ENCODE measurements at regions not wholly inside any gene's neighbourhood (a gene's known extent, or its start where the extent isn't known, plus 50 kb on each side); places are given as distances from the start of the nearest gene placed in this dataset.

DNA sequence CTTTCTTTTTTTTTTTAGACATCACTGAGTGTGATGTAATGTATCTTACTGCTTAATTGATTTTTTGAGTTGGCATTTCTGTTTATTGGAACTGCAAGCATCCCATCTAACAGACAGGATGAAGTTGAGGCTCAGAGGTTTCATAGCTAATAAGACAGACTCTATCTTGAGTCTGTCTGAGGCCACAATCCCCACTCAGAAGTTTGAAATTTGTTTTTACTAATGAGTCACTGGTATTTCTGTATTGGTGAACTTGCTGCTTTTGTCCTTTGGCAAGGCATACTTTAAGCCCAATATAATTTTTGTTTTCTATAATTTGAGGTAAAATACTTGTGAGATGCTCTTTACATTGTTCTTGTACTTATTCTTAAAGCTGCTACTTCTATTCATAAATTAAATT is 491.2 kb downstream of the PSAT1 start:
- no peak for DNase-seq (ENCODE audit: low read depth in 2 of 2)

DNA sequence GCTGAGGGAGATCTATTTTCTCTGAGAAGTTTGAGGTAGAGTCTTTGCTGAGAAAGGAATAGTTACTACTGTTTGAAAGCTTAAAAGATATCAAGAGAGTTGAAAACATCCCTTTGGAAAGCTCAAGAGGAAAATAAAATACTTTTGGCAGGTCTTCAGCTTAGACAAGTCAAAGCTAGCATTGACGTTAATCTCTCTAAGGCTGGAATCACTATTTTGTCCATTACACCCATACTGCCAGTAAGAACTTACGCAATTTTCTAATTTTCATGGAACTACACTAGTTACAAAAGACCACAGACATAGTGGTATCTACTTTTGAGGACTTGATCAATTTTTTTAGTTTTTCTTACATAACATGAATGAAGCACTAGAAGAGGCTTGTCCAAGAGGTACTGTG is 494.9 kb downstream of the PSAT1 start:
- DNase-seq (ENCODE audit: low read depth in 2 of 2): no peak

DNA sequence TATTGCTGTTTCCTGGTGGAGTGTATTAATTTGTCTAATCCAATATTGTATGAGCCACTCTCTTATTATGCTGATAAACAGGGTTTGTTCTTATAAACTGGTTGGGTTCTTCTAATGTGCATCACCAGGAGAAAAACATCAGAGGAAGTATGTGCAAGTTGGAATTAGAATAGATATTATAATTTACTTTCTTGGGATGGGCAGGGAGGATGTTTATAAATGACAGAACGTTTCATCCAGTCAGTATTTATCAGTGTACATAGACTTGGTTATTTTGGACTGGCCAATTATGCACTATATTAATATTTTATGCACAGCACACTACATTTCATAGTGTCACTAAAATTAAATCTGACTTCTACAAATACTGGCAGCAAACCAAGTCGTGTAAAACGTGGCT is 495.8 kb downstream of the PSAT1 start:
- no peak for DNase-seq (ENCODE audit: low read depth in 2 of 2)

DNA sequence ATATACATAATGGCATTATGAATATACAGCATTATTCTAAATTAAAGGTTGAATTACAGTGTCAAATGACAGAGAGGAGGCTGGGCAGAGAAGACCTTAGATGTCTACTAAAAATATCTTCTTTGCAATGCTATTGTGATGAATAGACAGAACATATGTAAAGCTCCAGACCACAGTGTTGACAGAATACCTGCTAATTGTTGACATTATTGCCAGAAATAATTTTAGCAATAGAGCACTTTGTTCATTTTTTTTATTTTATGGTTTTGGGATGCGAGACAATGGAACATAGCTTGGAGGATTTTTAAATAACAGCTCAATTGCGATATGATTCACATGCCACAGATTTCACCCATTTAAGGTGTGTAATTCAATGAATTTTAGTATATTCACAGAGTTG is 508.8 kb downstream of the PSAT1 start:
- DNase-seq (ENCODE audit: low read depth in 2 of 2): peak in 1 of 2 experiments; percentile 21

DNA sequence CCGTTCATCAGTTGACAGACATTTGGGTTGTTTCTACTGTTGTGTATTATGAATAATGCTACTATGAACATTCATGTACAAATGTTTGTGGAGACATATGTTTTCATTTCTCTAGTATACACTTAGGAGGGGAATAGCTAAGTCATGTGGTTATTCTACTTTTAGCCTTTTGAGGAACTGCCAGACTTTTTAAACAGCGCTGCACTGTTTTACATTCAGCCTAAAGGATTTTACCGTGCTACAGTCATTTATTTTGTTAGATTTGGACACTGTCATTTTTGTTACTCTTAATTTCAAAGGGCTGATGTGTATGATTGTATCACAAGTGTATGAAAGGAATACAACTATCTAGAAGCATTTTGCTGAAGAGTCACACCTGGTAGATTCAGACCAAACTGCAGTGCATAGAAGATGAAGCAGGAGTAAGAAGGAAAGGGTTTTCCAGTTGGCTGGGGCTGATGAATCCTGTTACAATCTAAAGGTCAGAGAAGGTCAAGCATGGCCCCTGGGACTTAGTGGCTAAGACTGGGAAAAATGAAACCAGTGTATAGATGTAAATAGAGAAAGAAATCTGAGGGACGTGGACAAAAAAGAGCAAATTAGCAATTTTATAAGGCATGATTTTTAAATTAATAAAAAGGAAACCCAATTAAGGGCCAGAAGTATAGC is 509.7 kb downstream of the PSAT1 start:
- no peak for DNase-seq (ENCODE audit: low read depth in 2 of 2)

DNA sequence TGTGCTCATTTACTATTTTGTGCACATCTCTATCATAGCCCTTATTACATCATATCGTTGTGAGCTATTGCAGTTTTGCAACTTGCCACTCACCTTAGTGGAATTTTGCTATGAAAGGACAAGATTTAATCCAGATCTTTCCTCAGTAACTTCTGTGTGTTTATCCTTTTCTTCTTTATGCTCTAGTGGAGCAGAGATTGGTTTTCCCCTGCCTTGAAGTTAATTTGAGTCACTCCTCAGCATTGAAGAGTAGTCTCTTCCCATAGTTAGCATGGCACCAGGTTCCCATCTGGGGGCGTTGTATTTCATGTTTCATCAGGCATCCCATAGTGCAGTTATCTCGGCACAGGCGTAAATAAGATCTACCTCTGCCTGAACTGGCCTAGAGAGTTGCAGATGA is 510.4 kb downstream of the PSAT1 start:
- DNase-seq (ENCODE audit: low read depth in 2 of 2): no peak

DNA sequence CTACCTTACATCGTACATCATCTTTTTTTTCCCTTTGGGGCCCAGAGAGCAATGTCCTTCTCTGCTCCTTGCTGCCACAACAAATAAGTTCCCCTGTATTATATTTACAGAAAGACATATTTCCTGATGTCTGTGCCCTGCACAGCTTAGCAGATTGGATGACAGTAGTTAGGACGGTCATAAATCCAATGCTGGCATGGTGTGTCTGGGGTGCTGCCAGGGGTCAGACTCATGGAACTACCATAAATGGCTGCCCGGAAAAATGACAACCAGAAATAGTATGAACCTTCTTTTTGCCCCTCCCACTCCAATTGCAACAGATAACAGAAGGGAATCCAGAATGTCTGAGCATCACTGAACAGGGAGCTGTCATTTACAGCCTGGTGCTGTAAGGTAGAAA is 511.1 kb downstream of the PSAT1 start:
- no peak for DNase-seq (ENCODE audit: low read depth in 2 of 2)

DNA sequence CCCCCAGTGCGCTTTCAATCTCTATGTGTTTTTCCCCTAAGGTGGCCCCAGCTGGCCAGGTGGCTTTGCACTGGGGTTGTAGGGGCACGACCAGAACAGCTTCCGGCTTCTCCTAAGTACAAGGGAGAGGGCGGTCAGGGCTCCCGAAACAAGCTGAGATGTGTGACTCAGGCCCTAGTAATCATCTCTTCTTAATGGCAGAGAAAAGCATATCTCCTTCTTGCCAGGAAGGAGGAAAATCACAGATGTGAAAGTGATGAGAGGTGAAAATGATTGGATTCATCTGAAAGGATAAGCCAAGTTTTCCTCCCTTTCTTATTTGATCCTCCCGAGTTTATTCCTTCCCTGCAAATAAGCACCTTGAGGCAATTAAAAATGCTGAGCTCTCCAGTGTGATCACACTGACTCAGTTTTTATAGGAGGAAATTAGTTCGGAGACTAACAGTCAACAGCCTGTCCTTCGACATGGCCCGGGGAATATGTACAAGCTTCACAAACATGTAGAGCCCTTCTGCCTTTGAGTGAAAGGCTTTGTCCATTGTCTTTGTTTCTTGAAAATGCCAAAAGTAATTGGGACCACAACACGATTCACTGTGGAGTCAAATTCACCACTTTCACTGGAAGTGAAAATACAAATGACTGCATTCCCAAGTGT is 514.8 kb downstream of the PSAT1 start:
- DNase-seq (ENCODE audit: low read depth in 2 of 2): peak; percentile 49 to 56

DNA sequence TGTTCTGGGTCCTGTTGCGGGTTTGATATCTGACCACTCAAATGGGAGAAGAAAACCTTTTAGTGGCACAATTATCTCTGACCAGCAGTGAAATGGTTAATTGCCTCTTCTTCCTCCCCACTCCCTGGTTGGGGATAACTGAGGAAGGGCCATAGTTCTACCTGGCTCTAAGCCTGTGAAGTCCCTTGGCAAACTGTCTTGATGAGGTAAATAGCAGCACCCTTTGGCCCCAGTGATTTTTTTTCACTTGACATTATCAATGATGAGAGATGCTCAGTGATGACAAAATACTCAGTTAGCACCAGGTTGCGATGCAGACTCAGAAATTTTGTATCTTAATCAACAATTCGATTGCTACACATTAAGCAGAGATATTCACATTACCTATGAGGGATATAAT is 515.7 kb downstream of the PSAT1 start:
- DNase-seq (ENCODE audit: low read depth in 2 of 2): no peak

DNA sequence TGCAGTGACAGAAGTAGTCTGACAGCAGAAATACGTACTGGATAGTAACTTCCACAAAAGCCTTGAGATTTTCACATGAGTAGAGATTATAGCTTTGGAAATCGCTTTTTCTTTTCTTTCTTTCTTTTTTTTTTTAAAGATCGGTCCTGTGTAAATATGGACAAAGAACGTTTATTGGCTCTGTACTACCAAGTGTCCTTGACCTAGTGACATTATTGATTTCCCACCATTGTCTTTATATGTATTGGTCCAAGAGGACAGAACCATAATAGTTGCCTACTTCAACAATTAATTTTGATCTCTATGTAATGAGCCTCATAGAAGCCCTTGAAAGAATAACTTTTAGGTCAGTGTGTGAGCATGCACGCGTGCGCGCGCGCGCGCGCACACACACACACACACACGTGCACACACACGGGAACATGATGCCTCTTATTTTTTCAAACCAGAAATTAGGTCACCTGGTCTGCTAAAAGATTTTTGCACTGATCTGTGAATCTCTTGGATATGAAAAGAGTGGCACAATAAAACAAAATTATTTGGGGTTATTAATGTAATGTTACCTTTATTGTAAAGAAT is 516.8 kb downstream of the PSAT1 start:
- no peak for DNase-seq (ENCODE audit: low read depth in 2 of 2)

DNA sequence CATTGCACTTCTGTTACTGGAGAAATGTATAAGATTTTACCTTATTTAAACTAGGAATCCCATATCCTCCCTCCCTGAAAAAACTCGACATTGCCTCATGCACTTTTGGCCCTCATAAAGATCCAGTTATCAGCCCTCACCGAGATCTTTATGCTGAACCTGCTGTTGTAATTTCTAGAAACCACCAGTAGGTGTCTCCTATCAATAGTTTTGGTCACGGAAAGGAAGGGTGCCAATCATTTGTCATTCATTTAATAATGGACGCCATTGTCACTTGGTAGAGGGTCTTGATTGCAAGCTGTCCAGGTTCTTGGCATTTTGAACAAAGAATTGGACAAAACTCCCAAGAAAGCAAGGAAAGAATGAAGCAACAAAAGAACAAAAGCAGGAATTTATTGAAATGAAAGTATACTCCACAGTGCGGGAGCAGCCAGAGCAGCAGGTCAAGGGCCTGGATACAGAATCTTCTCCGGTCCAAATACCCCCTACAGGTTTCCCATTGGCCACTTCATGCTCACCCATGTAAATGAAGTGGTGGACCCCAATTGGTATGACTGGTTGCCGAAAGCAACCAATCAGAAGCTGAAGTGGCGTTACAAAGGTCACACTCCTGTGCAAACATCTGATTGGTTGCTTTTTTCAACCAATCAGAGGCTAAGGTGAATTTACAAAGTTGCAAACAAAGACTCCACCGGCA is 524.3 kb downstream of the PSAT1 start:
- DNase-seq (ENCODE audit: low read depth in 2 of 2): no peak

DNA sequence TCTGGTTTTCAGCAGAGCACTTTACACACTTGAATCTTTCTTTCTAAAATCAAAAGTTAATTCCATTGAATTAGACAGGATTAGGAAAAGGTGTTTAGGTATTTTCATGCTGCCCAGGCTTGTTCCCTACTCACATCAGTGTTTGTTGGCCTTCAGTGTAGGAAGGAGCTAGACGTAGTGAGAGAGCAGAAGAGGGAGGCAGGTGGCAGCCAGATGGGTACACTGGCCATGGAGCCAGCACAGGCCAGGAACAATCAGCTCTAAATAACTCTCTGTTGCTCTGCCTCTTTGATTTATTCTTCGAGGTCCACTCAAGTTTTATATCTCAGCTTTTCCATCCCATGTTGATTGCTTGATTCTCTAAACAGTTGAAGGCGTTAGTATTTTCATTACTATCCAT is 529.6 kb downstream of the PSAT1 start:
- no peak for DNase-seq (ENCODE audit: low read depth in 2 of 2)

DNA sequence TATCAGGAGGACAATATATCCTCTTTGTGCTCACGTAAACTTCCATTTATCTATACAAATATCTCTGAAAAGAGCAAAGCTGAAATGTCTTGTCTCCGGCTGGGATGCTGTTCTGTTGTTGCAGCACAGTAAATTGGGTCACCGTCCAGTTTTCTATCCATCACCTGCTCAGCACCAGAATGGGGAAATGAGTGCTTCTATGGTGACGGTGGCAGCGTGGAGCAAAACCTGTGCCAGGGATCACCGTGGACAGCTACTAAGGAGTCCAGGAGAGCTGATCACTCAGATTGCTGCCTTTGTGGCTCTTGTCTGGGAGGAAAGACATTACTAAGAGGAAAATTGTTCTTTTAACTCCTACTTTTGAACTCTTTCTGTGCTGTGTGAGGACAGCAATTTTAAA is 531.6 kb downstream of the PSAT1 start:
- DNase-seq (ENCODE audit: low read depth in 2 of 2): no peak

DNA sequence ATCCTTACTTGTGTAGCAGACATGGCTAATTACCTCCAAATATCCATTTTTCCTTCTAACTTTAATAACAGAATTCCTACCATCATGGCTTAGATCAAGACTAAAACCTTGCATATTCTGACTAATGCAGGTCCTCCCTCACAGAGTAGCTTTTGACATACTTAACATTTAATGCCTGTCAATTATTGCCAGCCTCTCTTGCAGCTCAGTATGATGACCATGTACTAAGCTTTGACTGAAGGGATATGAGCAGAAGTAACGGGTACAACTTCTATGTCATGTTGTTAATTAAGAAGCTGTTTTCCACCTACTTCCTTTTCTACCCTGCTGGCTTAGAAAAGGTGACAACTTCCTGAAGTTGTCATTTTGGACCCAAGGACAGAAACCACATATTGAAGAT is 533.4 kb downstream of the PSAT1 start:
- DNase-seq (ENCODE audit: low read depth in 2 of 2): no peak

DNA sequence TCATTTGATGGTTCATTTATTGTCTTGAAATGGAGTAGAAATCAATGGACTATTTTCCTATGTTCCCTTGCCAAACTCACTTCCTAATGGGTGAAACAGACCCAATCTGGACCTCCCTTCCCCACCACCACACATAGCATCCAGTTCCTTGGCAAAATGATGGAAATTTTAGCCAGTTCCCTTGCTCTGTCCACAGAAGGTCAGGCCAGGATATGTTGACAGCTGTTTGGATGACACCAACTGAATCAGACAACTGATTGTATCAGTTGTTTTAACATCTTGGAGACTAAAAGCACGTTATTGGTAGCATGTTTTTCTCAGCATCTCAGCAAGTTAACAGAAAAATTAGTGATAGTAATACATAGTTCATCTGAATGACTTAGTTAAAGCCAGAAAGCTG is 534.8 kb downstream of the PSAT1 start:
- no peak for DNase-seq (ENCODE audit: low read depth in 2 of 2)

DNA sequence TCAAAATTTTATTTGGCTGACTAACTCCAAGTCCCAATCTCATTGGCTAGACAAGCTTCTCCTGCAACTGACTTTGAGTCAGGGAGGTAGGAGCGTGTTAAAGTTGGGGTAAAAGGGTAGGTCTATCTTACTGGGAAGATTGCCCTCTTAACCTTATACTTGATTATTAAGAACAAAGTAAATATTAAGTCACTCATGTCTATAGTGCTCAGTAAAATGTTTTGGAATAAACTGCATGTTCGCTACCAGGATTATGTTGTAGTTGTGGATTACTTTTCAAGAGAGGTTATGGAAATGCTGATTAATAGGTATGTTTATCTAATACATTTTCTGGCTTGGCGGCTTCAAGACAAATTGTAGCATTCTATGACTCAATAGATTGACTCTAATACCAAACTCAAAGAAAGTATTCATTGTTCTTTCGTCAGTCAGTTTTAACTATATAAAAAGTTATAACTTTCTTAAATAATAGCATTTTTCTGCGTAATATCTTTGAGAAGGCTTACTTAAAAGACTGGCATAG is 539.1 kb downstream of the PSAT1 start:
- DNase-seq (ENCODE audit: low read depth in 2 of 2): no peak

DNA sequence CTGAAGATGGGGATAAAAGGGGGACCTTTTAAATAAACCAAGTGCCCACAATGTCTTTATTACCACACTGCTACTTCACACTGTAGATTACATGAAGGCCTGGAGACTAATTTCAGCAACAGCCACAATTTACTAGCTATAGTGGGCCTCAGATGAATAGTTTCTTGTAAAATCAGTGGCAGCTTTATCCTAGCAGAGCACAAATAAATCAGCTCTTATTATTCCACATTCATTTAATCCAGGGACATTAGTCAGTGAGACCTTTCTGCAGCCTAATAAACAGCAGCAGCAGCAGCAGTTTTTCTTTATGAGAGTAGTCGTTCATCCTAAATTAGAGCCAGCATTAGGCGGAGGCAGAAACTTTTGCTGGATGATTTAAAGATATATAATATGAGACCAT is 542.3 kb downstream of the PSAT1 start:
- peak in 1 of 2 experiments; percentile 3 for DNase-seq (ENCODE audit: low read depth in 2 of 2)

DNA sequence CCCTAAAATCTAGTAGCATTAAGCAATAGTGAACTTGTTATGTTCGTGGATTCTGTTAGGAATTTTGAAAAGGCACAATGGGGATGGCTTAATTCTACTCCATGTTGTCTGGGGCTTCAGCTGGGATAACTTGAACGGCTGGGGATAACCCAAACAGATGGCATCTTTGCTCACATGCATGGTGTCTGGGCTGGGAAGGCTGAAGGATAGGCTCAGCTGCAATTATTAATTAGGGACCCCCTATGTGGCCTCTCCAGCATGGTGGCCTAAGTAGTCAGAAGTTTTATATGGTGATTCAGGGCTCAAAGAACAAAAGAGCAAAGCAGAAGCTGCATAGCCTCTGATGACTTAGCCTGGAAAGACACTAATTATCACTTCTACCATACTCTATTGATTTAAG is 551.1 kb downstream of the PSAT1 start:
- DNase-seq (ENCODE audit: low read depth in 2 of 2): no peak

DNA sequence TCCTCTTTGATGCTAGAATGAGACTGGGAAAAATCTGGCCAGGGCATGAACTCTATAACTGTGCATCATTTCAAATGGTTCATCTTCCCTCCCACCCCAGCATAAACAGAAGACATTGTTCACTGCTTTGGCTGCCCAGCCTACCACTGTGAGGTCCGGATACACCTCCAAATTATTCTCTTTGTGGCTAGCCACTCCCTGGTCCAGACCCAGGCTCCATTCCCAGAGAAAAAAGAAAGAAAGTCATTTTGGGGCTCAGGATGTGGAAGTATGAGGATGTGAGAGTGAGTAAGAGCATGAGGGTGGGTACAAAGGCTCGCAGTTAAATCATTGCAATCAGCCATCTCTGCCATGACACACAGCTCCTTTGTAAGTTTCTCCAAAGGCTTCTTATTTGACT is 559.2 kb downstream of the PSAT1 start:
- DNase-seq (ENCODE audit: low read depth in 2 of 2): no peak

DNA sequence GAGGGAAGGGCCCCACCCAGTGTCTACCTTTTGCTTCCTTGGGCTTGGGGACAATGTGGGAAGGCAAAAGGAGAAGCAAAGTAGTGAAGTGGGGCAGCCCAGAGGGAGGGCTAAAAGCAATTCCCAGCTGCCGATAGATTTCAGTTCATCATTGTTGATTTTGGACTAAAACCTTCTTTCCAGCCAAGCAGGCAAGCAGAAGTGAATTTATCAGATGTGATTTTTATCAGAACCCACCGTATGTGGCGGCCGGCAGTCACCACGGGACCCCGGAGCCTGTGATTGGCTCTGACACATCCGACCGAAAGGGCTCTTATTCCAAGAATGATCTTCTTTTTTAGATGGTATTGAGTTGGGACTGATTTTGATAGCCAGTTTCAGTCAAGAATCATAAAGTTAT is 559.9 kb downstream of the PSAT1 start:
- no peak for DNase-seq (ENCODE audit: low read depth in 2 of 2)

DNA sequence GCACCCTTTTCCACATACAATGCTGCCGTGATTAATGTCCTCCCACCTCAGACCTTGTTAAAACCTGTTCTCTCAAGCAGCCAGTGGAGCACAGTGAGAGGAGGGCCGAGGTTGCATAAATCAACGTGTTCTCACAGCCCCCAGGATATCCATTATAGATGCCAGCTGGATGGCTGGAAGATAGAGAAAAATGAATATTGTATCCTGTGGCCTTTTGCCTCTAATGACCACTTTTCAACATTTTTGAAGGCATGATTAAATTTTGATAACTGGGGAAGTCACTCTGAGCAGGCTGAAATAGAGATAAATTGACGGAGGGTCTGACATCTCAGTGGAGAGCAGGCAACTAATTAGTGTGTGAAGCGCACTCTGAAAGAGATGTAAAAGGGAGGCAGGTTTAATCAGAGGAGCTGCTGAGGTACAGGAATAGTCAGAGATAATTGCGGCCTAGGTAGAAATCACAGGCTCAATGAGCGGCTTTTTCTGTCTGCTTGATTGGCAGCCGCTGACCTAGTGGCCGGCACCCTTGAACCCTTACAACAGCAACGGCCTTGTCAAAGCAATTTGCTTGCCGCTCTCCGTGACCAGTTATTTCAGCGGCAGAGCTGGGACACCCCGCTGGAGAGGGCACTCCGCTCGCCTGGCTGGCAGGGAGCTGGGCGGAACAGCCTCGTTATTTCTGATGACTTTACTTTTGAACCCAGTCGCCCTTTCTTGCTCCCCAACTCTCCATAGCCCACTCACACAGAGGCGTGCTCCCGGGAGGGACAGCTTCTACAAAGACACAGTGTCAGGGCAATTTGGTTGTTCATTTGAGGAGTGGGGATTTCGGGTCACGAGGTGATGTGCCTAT is 560.7 kb downstream of the PSAT1 start:
- DNase-seq (ENCODE audit: low read depth in 2 of 2): no peak

DNA sequence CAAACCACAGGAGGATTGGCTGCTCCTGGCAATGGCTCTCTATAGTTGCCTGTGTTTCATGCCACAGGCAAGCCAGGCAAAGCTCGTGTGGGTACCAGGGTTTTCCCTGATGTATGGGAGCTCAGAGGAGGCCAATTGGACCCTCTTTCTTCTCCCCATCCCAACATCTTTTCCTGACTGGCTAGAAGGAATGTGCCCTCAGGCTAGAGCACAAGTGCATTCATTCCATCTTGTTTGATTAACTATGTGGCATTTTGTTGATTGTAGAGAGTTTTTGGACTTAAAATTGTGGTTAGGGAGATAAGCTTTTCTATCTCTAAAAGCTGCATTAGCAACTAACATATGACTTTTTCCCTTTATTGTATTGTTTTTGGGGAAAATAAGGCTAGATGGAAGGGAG is 561.3 kb downstream of the PSAT1 start:
- no peak for DNase-seq (ENCODE audit: low read depth in 2 of 2)

Measured in fibroblast of skin of left quadriceps (primary cell).